Fibroblast of skin of left biceps (primary cell): ENCODE measurements at regions not wholly inside any gene's neighbourhood (a gene's known extent, or its start where the extent isn't known, plus 50 kb on each side); places are given as distances from the start of the nearest gene placed in this dataset.
"Not testable (repeated sequence)": the region's sequence is repeated elsewhere in the genome, so short reads cannot be mapped to it uniquely, and the experiment has no call there.

ENCODE experiments used
- DNase-seq, 2 experiments: peaks; one replicate each; pipeline ENCODE4 v3.0.0-alpha.2; 2013; ENCODE audit warnings: low read depth in 2 of 2

- DNase-seq: not testable (repeated sequence)
These were observed 51.0 kb upstream of the FOXN3 start for GRCh38 chr14:89468030-89468429.

- no peak for DNase-seq
These were observed 49.9 kb upstream of the FOXN3 start for GRCh38 chr14:89466944-89467343.
